GM12878 (cell line): ENCODE measurements at regions not wholly inside any gene's neighbourhood (a gene's known extent, or its start where the extent isn't known, plus 50 kb on each side); places are given as distances from the start of the nearest gene placed in this dataset.

Source experiments
- ATAC-seq: fragments of 200-7000 bp; cut with Tn5 transposase; 3 replicates; pipeline ENCODE4 v1.9.1; 2020; ENCODE audit warnings: mild to moderate bottlenecking, moderate library complexity
- BruUV-seq: library from RNA; stranded (reverse); fragments of 400-500 nt; replicated peaks from 2 replicates; lab custom pipeline; 2021; lab: Mats Ljungman, UMichigan
- CTCF ChIA-PET: fragments of 300-600 bp; sonication (Branson Sonifier 250); formaldehyde crosslinking; extraction: SDS; loops from one replicate; lab custom pipeline; 2021; ENCODE audit warnings: inconsistent platforms; lab: Yijun Ruan, JAX
- POLR2A ChIA-PET: fragments of 350-600 bp; formaldehyde crosslinking; extraction: SDS; loops from one replicate; lab custom pipeline; 2021; ENCODE audit warnings: inconsistent platforms; lab: Charles Lee
- RAD21 ChIA-PET: fragments of 300-600 bp; sonication (Branson Sonifier 250); formaldehyde crosslinking; loops from one replicate; lab custom pipeline; 2023; ENCODE audit warnings: antibody characterized with exemption; ENCODE audit not compliant: unreplicated experiment; lab: Charles Lee
- SMC1A ChIA-PET: fragments of 300-600 bp; sonication (Branson Sonifier 250); formaldehyde crosslinking; loops from one replicate; lab custom pipeline; 2023; ENCODE audit not compliant: unreplicated experiment, uncharacterized antibody; lab: Charles Lee
- DNase-seq: peaks from one replicate; pipeline ENCODE4 v3.0.0-alpha.2; 2011; ENCODE audit warnings: low read depth, low spot score
- FAIRE-seq: peaks from 3 replicates; lab custom pipeline; 2011; peaks lifted over from hg19 to GRCh38; lab: Jason Lieb, UNC
- H2AFZ ChIP-seq: 2 replicates; pipeline ENCODE4 v1.6.0; 2011; ENCODE audit warnings: low read depth, low read length, control low read depth; ENCODE audit not compliant: control insufficient read depth
- H3K27ac ChIP-seq: 2 replicates; pipeline ENCODE4 v1.5.1; 2011; ENCODE audit warnings: control low read depth; ENCODE audit not compliant: control insufficient read depth, insufficient read depth
- H3K27me3 ChIP-seq, 2 experiments: replicated peaks in 1 of 2; 2 replicates each; pipeline versions ENCODE4 v1.6.0 to v1.6.1; 2011; ENCODE audit warnings: low read length in 1 of 2; ENCODE audit not compliant: control insufficient read depth in 2 of 2, insufficient read depth in 2 of 2
- H3K36me3 ChIP-seq, 2 experiments: 2 replicates each; pipeline ENCODE4 v1.5.1; 2011; ENCODE audit warnings: low read length in 1 of 2; ENCODE audit not compliant: control insufficient read depth in 2 of 2, insufficient read depth in 2 of 2
- H3K4me1 ChIP-seq: 2 replicates; pipeline ENCODE4 v1.6.1; 2011; ENCODE audit warnings: mild to moderate bottlenecking, low read length, moderate library complexity, mixed read lengths; ENCODE audit not compliant: control insufficient read depth, insufficient read depth
- H3K4me2 ChIP-seq: 2 replicates; pipeline ENCODE4 v1.6.0; 2011; ENCODE audit warnings: control low read depth; ENCODE audit not compliant: control insufficient read depth, insufficient read depth
- H3K4me3 ChIP-seq: fragments of 200-600 bp; sonication (generic); 2 replicates; pipeline ENCODE4 v1.5.1; 2016
- H3K79me2 ChIP-seq: 2 replicates; pipeline ENCODE4 v1.6.0; 2011; ENCODE audit warnings: low read length; ENCODE audit not compliant: control insufficient read depth, insufficient read depth
- H3K9ac ChIP-seq: 2 replicates; pipeline ENCODE4 v1.8.0; 2011; ENCODE audit warnings: low read length, control low read depth, mixed read lengths; ENCODE audit not compliant: control insufficient read depth, insufficient read depth
- H3K9me3 ChIP-seq: replicated peaks from 3 replicates; pipeline ENCODE4 v1.5.1; 2011; ENCODE audit warnings: mild to moderate bottlenecking, low read length; ENCODE audit not compliant: control insufficient read depth, insufficient read depth
- H4K20me1 ChIP-seq: 2 replicates; pipeline ENCODE4 v1.6.0; 2011; ENCODE audit not compliant: control insufficient read depth, insufficient read depth
- CBX5 ChIP-seq: sonication (generic); IDR thresholded peaks from 2 replicates; pipeline ENCODE4 v1.6.1; 2016; ENCODE audit warnings: low read depth, moderate library complexity, mild to moderate bottlenecking, inconsistent platforms
- EED ChIP-seq: sonication (generic); IDR thresholded peaks from 2 replicates; pipeline ENCODE4 v1.6.1; 2016; ENCODE audit warnings: antibody characterized with exemption, low read depth
- EZH2 ChIP-seq: IDR thresholded peaks from 2 replicates; pipeline ENCODE4 v1.6.1; 2012; ENCODE audit warnings: low read depth, mild to moderate bottlenecking, control low read depth, inconsistent platforms, low read length, borderline replicate concordance; ENCODE audit not compliant: control insufficient read depth
- GATAD2B ChIP-seq: fragments of 450-650 bp; conservative IDR thresholded peaks from 2 replicates; pipeline ENCODE4 v1.6.1; 2017; ENCODE audit warnings: low read depth, mild to moderate bottlenecking, moderate library complexity
- NFYA ChIP-seq: IDR thresholded peaks from 2 replicates; pipeline ENCODE4 v1.6.1; 2011; ENCODE audit warnings: low read depth, mild to moderate bottlenecking, low read length, improper control_type of control experiment, borderline replicate concordance
- NRF1 ChIP-seq: conservative IDR thresholded peaks from 2 replicates; pipeline ENCODE4 v1.6.1; 2011; ENCODE audit warnings: mild to moderate bottlenecking, low read depth, low read length, improper control_type of control experiment
- PAX5 ChIP-seq: IDR thresholded peaks from 2 replicates; pipeline ENCODE4 v1.6.1; 2011; ENCODE audit warnings: low read depth, low read length, borderline replicate concordance
- SMC3 ChIP-seq: IDR thresholded peaks from 2 replicates; pipeline ENCODE4 v1.6.1; 2011; ENCODE audit warnings: low read length, improper control_type of control experiment, borderline replicate concordance
- SPI1 ChIP-seq: IDR thresholded peaks from 2 replicates; pipeline ENCODE4 v1.6.1; 2011; ENCODE audit warnings: low read depth, mild to moderate bottlenecking, low read length, moderate library complexity, borderline replicate concordance; ENCODE audit not compliant: insufficient read depth
- ZBED1 ChIP-seq: IDR thresholded peaks from 2 replicates; pipeline ENCODE4 v1.6.1; 2016; ENCODE audit warnings: borderline replicate concordance
- ZNF622 ChIP-seq: fragments of 450-650 bp; IDR thresholded peaks from 2 replicates; pipeline ENCODE4 v1.6.1; 2017; ENCODE audit warnings: mild to moderate bottlenecking, inconsistent platforms
- WGBS: methylation state at CpG from one replicate; pipeline ENCODE4 v1.1.6; 2016; ENCODE audit warnings: low lambda C conversion rate; ENCODE audit not compliant: insufficient replicate concordance, insufficient coverage; ENCODE audit errors: missing lambda C conversion rate; 5-methylcytosine and 5-hydroxymethylcytosine counted together
- in situ Hi-C: fragments of 300-500 bp; cut with MboI; formaldehyde crosslinking; loops from 9 replicates; pipeline ENCODE4 v1.14.3; 2018; ENCODE audit warnings: mixed read lengths
- intact Hi-C: fragments of 100-400 bp; cut with micrococcal nuclease; formaldehyde crosslinking; loops from one replicate; pipeline ENCODE4 v1.14.2; 2022; ENCODE audit not compliant: unreplicated experiment
- TF ChIP-seq, protein P1 (sequence below): fragments of 450-650 bp; formaldehyde crosslinking; IDR thresholded peaks from 2 replicates; pipeline ENCODE4 v1.4.0; 2022; ENCODE audit warnings: mild to moderate bottlenecking, moderate library complexity
- TF ChIP-seq, protein P2 (sequence below): IDR thresholded peaks from 2 replicates; pipeline ENCODE4 v1.6.1; 2011; ENCODE audit warnings: low read depth, mild to moderate bottlenecking, low read length, moderate library complexity, borderline replicate concordance; ENCODE audit errors: extremely low read depth
- TF ChIP-seq, protein P3 (sequence below): fragments of 450-650 bp; IDR thresholded peaks from 2 replicates; pipeline ENCODE4 v1.6.1; 2014; ENCODE audit warnings: mild to moderate bottlenecking
- TF ChIP-seq, protein P4 (sequence below): IDR thresholded peaks from 2 replicates; pipeline ENCODE4 v1.6.1; 2012; ENCODE audit warnings: low read depth, low read length, improper control_type of control experiment

DNA sequence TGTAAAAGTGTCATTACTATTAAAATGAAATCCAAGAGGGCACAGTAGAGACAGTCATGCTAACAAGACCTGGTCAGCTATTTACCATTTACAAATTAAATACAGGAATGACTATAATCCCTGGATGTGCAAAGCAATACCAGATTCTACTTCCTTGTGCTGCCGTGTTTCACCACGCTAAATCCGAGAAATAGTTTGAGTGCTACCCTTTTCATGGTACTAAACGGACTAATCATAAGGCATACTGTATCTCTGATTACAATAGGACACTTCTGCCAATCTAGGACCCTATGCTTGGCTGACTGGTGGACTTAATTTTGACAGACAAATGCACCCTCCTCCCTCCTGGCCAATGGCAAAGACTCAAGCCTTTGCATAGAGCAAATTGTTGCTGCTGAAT lies 63.0 kb upstream of the NR2F2 start:
- SMC1A ChIA-PET = interaction anchor here (1.5 to 1.6 kb wide), 2 partner anchors 49 to 138 kb away, joined by 3 to 5 read pairs; no protein-coding TSS in a partner anchor
- Histone ChIP-seq H3K4me3 (no peak overlapping the region), H3K79me2 (no peaks in the 10 kb centered on the region), H3K9me3 (no peaks in the 10 kb centered on the region), H3K4me2 (no peak overlapping the region)
- no TSS peak for BruUV-seq
- RAD21 ChIA-PET = no interaction called here
- TF ChIP-seq CBX5 = no peak
- TF ChIP-seq EED = no peak
- no peak for TF ChIP-seq SPI1
- no peak for TF ChIP-seq ZNF622
- TF ChIP-seq, protein P1, sequence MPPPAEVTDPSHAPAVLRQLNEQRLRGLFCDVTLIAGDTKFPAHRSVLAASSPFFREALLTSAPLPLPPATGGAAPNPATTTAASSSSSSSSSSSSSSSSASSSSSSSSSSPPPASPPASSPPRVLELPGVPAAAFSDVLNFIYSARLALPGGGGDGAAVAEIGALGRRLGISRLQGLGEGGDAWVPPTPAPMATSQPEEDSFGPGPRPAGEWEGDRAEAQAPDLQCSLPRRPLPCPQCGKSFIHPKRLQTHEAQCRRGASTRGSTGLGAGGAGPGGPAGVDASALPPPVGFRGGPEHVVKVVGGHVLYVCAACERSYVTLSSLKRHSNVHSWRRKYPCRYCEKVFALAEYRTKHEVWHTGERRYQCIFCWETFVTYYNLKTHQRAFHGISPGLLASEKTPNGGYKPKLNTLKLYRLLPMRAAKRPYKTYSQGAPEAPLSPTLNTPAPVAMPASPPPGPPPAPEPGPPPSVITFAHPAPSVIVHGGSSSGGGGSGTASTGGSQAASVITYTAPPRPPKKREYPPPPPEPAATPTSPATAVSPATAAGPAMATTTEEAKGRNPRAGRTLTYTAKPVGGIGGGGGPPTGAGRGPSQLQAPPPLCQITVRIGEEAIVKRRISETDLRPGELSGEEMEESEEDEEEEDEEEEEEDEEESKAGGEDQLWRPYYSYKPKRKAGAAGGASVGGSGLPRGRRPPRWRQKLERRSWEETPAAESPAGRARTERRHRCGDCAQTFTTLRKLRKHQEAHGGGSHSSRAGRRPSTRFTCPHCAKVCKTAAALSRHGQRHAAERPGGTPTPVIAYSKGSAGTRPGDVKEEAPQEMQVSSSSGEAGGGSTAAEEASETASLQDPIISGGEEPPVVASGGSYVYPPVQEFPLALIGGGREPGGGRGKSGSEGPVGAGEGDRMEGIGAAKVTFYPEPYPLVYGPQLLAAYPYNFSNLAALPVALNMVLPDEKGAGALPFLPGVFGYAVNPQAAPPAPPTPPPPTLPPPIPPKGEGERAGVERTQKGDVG (CRISPR knock-in tag) = no peak
- TF ChIP-seq GATAD2B = no peak
- TF ChIP-seq, protein P2, sequence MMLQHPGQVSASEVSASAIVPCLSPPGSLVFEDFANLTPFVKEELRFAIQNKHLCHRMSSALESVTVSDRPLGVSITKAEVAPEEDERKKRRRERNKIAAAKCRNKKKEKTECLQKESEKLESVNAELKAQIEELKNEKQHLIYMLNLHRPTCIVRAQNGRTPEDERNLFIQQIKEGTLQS = no peak
- TF ChIP-seq, protein P3, sequence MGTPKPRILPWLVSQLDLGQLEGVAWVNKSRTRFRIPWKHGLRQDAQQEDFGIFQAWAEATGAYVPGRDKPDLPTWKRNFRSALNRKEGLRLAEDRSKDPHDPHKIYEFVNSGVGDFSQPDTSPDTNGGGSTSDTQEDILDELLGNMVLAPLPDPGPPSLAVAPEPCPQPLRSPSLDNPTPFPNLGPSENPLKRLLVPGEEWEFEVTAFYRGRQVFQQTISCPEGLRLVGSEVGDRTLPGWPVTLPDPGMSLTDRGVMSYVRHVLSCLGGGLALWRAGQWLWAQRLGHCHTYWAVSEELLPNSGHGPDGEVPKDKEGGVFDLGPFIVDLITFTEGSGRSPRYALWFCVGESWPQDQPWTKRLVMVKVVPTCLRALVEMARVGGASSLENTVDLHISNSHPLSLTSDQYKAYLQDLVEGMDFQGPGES = no peak
- TF ChIP-seq ZBED1 = no peak
- TF ChIP-seq PAX5 = no peak
- TF ChIP-seq, protein P4, sequence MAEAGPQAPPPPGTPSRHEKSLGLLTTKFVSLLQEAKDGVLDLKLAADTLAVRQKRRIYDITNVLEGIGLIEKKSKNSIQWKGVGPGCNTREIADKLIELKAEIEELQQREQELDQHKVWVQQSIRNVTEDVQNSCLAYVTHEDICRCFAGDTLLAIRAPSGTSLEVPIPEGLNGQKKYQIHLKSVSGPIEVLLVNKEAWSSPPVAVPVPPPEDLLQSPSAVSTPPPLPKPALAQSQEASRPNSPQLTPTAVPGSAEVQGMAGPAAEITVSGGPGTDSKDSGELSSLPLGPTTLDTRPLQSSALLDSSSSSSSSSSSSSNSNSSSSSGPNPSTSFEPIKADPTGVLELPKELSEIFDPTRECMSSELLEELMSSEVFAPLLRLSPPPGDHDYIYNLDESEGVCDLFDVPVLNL = no peak
- TF ChIP-seq NFYA = no peak
- no peak for TF ChIP-seq NRF1
- TF ChIP-seq SMC3 = no peak
- TF ChIP-seq EZH2 = no peak
- TF ChIP-seq, all 136 proteins: peak for 0
- Histone ChIP-seq H4K20me1 (no peaks in the 10 kb centered on the region), H3K27ac (no peak overlapping the region), H3K9ac (no peak overlapping the region), H3K4me1 (no peaks in the 10 kb centered on the region), H3K27me3 (no peaks in the 10 kb centered on the region), H2AFZ (no peak overlapping the region), H3K36me3 (no peaks in the 10 kb centered on the region)
- ChIA-PET CTCF (interaction anchor here (0.8 to 2.0 kb wide), 2 partner anchors 9 to 25 kb away, joined by 3 to 9 read pairs; no protein-coding TSS in a partner anchor), POLR2A (no interaction called here)
- WGBS = 65% methylated on average over 4 of the region's 4 CpGs
- no peak for ATAC-seq
- in situ Hi-C loops (no loop called here), intact Hi-C loops (no loop called here)
- DNase-seq = no peak
- FAIRE-seq = no peak
